A549 (cell line): ENCODE measurements at regions not wholly inside any gene's neighbourhood (a gene's known extent, or its start where the extent isn't known, plus 50 kb on each side); places are given as distances from the start of the nearest gene placed in this dataset.

Experiments
- ATAC-seq, 2 experiments: fragments of 200-7000 bp in 1 of 2; fragments of >200 bp in 1 of 2; cut with Nextera tagmentation in 1 of 2; cut with Tn5 transposase in 1 of 2; 3 replicates each; pipeline versions ENCODE4 v1.8.0 to v1.9.1; 2018 to 2020; ENCODE audit warnings: mild to moderate bottlenecking in 1 of 2, moderate library complexity in 1 of 2
- CTCF ChIA-PET: fragments of 300-600 bp; sonication (Branson Sonifier 250); formaldehyde crosslinking; extraction: SDS; loops from one replicate; lab custom pipeline; 2021; ENCODE audit warnings: antibody characterized with exemption, inconsistent platforms; lab: Yijun Ruan, JAX
- POLR2A ChIA-PET: fragments of 350-600 bp; formaldehyde crosslinking; extraction: SDS; loops from one replicate; lab custom pipeline; 2021; ENCODE audit warnings: antibody characterized with exemption, inconsistent platforms; lab: Yijun Ruan, JAX
- DNase-seq, 2 experiments: peaks; one replicate each; pipeline versions ENCODE4 v3.0.0 to v3.0.0-alpha.2; 2011 to 2016; ENCODE audit warnings: low read depth in 1 of 2, low spot score in 1 of 2
- FAIRE-seq: peaks from 2 replicates; lab custom pipeline; 2011; peaks lifted over from hg19 to GRCh38; lab: Jason Lieb, UNC
- H3K27ac ChIP-seq, 2 experiments: fragments of >200 bp; sonication (Bioruptor Twin); formaldehyde crosslinking; 3 replicates each; pipeline ENCODE4 v1.5.1; 2016 to 2017
- H3K4me1 ChIP-seq: fragments of >200 bp; sonication (Bioruptor Twin); formaldehyde crosslinking; 3 replicates; pipeline ENCODE4 v1.6.1; 2016
- H3K4me2 ChIP-seq: fragments of >200 bp; sonication (Bioruptor Twin); formaldehyde crosslinking; 3 replicates; pipeline ENCODE4 v1.6.1; 2016
- H3K4me3 ChIP-seq: fragments of >200 bp; sonication (Bioruptor Twin); formaldehyde crosslinking; 3 replicates; pipeline ENCODE4 v1.5.1; 2016
- H3K9me3 ChIP-seq: fragments of >200 bp; sonication (Bioruptor Twin); formaldehyde crosslinking; 3 replicates; pipeline ENCODE4 v1.6.1; 2016
- CBX2 ChIP-seq: fragments of 200-600 bp; sonication (generic); IDR thresholded peaks from 2 replicates; pipeline ENCODE4 v1.6.1; 2016; ENCODE audit warnings: low read depth, mild to moderate bottlenecking, borderline replicate concordance
- CHD2 ChIP-seq: fragments of 150-350 bp; IDR thresholded peaks from 2 replicates; pipeline ENCODE4 v1.6.1; 2014; ENCODE audit warnings: low read length; ENCODE audit not compliant: partially characterized antibody
- CHD4 ChIP-seq: fragments of 200-600 bp; sonication (generic); IDR thresholded peaks from 2 replicates; pipeline ENCODE4 v1.6.1; 2016; ENCODE audit warnings: antibody characterized with exemption, mild to moderate bottlenecking, borderline replicate concordance
- EHMT2 ChIP-seq: fragments of 200-600 bp; sonication (generic); IDR thresholded peaks from 2 replicates; pipeline ENCODE4 v1.6.1; 2016; ENCODE audit warnings: antibody characterized with exemption, low read depth, mild to moderate bottlenecking, moderate library complexity
- EP300 ChIP-seq, 2 experiments: fragments of >200 bp; sonication (Bioruptor Twin); formaldehyde crosslinking; IDR thresholded peaks; 2 replicates in 1 of 2; 3 replicates in 1 of 2; pipeline ENCODE4 v1.6.1; 2016 to 2017
- ESRRA ChIP-seq: fragments of 150-350 bp; IDR thresholded peaks from 2 replicates; pipeline ENCODE4 v1.6.1; 2014; ENCODE audit warnings: mild to moderate bottlenecking, low read length, borderline replicate concordance
- HDAC2 ChIP-seq: fragments of 200-600 bp; sonication (generic); IDR thresholded peaks from 2 replicates; pipeline ENCODE4 v1.6.1; 2016
- HES2 ChIP-seq: fragments of >200 bp; sonication (Bioruptor Twin); formaldehyde crosslinking; IDR thresholded peaks from 2 replicates; pipeline ENCODE4 v1.6.1; 2016
- HMGXB4 ChIP-seq: fragments of 250-450 bp; sonication (Bioruptor Pico); IDR thresholded peaks from 2 replicates; pipeline ENCODE4 v1.5.0; 2021; ENCODE audit warnings: mild to moderate bottlenecking, moderate library complexity, borderline replicate concordance
- HOXB5 ChIP-seq: fragments of 250-450 bp; sonication (Bioruptor Pico); IDR thresholded peaks from 2 replicates; pipeline ENCODE4 v1.5.0; 2020; ENCODE audit warnings: mild to moderate bottlenecking, moderate library complexity
- KDM1A ChIP-seq: fragments of 200-600 bp; sonication (generic); IDR thresholded peaks from 2 replicates; pipeline ENCODE4 v1.6.1; 2016; ENCODE audit warnings: low read depth, mild to moderate bottlenecking
- MAX ChIP-seq: IDR thresholded peaks from 2 replicates; pipeline ENCODE4 v1.6.1; 2012
- MAZ ChIP-seq: fragments of 150-350 bp; IDR thresholded peaks from 2 replicates; pipeline ENCODE4 v1.6.1; 2014; ENCODE audit warnings: antibody characterized with exemption, low read depth, low read length, borderline replicate concordance
- PBX3 ChIP-seq: IDR thresholded peaks from 2 replicates; pipeline ENCODE4 v1.6.1; 2012
- PHF8 ChIP-seq: fragments of 200-600 bp; sonication (generic); IDR thresholded peaks from 2 replicates; pipeline ENCODE4 v1.6.1; 2016; ENCODE audit warnings: low read depth, mild to moderate bottlenecking, antibody characterized with exemption, moderate library complexity, borderline replicate concordance
- RAD21 ChIP-seq, 2 experiments: fragments of >200 bp in 1 of 2; sonication (Bioruptor Twin) in 1 of 2; formaldehyde crosslinking in 1 of 2; IDR thresholded peaks in 1 of 2; conservative IDR thresholded peaks in 1 of 2; 2 replicates in 1 of 2; 3 replicates in 1 of 2; pipeline ENCODE4 v1.6.1; 2012 to 2018; ENCODE audit warnings: inconsistent platforms in 1 of 2
- SMC3 ChIP-seq: fragments of >200 bp; sonication (Bioruptor Twin); formaldehyde crosslinking; IDR thresholded peaks from 3 replicates; pipeline ENCODE4 v1.6.1; 2018; ENCODE audit warnings: inconsistent platforms
- SREBF2 ChIP-seq: fragments of 450-650 bp; IDR thresholded peaks from 2 replicates; pipeline ENCODE4 v1.6.1; 2014; ENCODE audit warnings: mild to moderate bottlenecking, moderate library complexity
- ZFP36 ChIP-seq: fragments of 450-650 bp; IDR thresholded peaks from 2 replicates; pipeline ENCODE4 v1.6.1; 2014; ENCODE audit warnings: borderline replicate concordance; ENCODE audit not compliant: partially characterized antibody
- ZNF302 ChIP-seq: fragments of 250-450 bp; sonication (Bioruptor Pico); IDR thresholded peaks from 2 replicates; pipeline ENCODE4 v1.9.0; 2021; ENCODE audit warnings: inconsistent platforms, mild to moderate bottlenecking, moderate library complexity
- ZSCAN20 ChIP-seq: fragments of 250-450 bp; sonication (Bioruptor Pico); IDR thresholded peaks from 2 replicates; pipeline ENCODE4 v1.8.0; 2022; ENCODE audit warnings: mild to moderate bottlenecking, moderate library complexity
- whole genome bisulfite sequencing: methylation state at CpG from one replicate; pipeline ENCODE4 v1.1.6; 2017; ENCODE audit errors: missing lambda C conversion rate; 5-methylcytosine and 5-hydroxymethylcytosine counted together

- FAIRE-seq (no peak), DNase-seq (no peak), ATAC-seq (no peak)
- 81% methylated on average over 1 of the region's 1 CpG for WGBS
- Histone ChIP-seq H3K4me1 (no peaks in the 10 kb centered on the region), H3K27ac (no peak overlapping the region), H3K9me3 (no peaks in the 10 kb centered on the region), H3K4me2 (no peak overlapping the region), H3K4me3 (no peak overlapping the region)
- TF ChIP-seq ZNF302 (CRISPR knock-in tag), result no peak
- no peak for TF ChIP-seq HDAC2
- TF ChIP-seq CBX2, result no peak
- no peak for TF ChIP-seq ZFP36
- no peak for TF ChIP-seq HOXB5 (CRISPR knock-in tag)
- no peak for TF ChIP-seq SREBF2
- TF ChIP-seq SMC3, result no peak
- no peak for TF ChIP-seq MAX
- TF ChIP-seq PBX3, result no peak
- TF ChIP-seq HES2, result no peak
- TF ChIP-seq CHD2, result no peak
- no peak for TF ChIP-seq EP300 (IDR thresholded peaks at IDR 0.05)
- TF ChIP-seq ZSCAN20 (CRISPR knock-in tag), result no peak
- no peak for TF ChIP-seq MAZ
- no peak for TF ChIP-seq RAD21 (conservative IDR thresholded peaks at IDR 0.05 in 1 of 2, IDR thresholded peaks at IDR 0.05 in 1 of 2)
- no peak for TF ChIP-seq HMGXB4 (CRISPR knock-in tag)
- ChIA-PET CTCF (no interaction called here), POLR2A (no interaction called here)
Observed at GRCh38 chr13:43980587-43980986, 100.9 kb downstream of the LACC1 start.

- CTCF ChIA-PET, result no interaction called here
- ATAC-seq, result no peak
- H3K4me3 ChIP-seq, result no peak overlapping the region
- no peak overlapping the region for H3K4me2 ChIP-seq
- no peaks in the 10 kb centered on the region for H3K9me3 ChIP-seq
- 81% methylated on average over 4 of the region's 5 CpGs for WGBS
- no peak overlapping the region for H3K27ac ChIP-seq
- no peak for TF ChIP-seq KDM1A
- no peak for TF ChIP-seq PBX3
- no peak for TF ChIP-seq PHF8
- TF ChIP-seq EHMT2, result no peak
- TF ChIP-seq HDAC2, result no peak
- no peak for TF ChIP-seq ESRRA
- no peak for TF ChIP-seq CHD4
- TF ChIP-seq, all 56 proteins: peak for 0
- DNase-seq, result no peak
- POLR2A ChIA-PET, result no interaction called here
- FAIRE-seq, result no peak
- no peaks in the 10 kb centered on the region for H3K4me1 ChIP-seq
Observed at GRCh38 chr13:43981091-43981490, 101.4 kb downstream of the LACC1 start.
